GM18507 (cell line): ENCODE measurements at regions not wholly inside any gene's neighbourhood (a gene's known extent, or its start where the extent isn't known, plus 50 kb on each side); places are given as distances from the start of the nearest gene placed in this dataset.

Experiments used
- DNase-seq: peaks from one replicate; pipeline ENCODE4 v3.0.0; 2011; ENCODE audit warnings: low read depth; ENCODE audit not compliant: insufficient read length; ENCODE audit errors: extremely low spot score
- FAIRE-seq: peaks from 2 replicates; lab custom pipeline; 2011; peaks lifted over from hg19 to GRCh38; lab: Jason Lieb, UNC

GRCh38 chr3:194245975-194246561 is 105.1 kb downstream of the CPN2 start:
- DNase-seq (no peak), FAIRE-seq (no peak)

GRCh38 chr3:194246709-194247349 is 104.3 kb downstream of the CPN2 start:
- no peak for FAIRE-seq
- DNase-seq, result no peak

- FAIRE-seq (no peak), DNase-seq (no peak)
Measured at GRCh38 chr3:194247350-194247740, 103.8 kb downstream of the CPN2 start.

GRCh38 chr3:194249323-194250097 is 101.6 kb downstream of the CPN2 start:
- DNase-seq, result no peak
- no peak for FAIRE-seq

GRCh38 chr3:194250098-194251002 is 100.8 kb downstream of the CPN2 start:
- no peak for FAIRE-seq
- DNase-seq, result no peak

- FAIRE-seq (no peak), DNase-seq (no peak)
Measured at GRCh38 chr3:194251007-194251406, 100.1 kb downstream of the CPN2 start.

- DNase-seq (no peak), FAIRE-seq (no peak)
Measured at GRCh38 chr3:194251461-194251860, 99.7 kb downstream of the CPN2 start.

GRCh38 chr3:194251891-194252560 is 99.1 kb downstream of the CPN2 start:
- DNase-seq (no peak), FAIRE-seq (no peak)

GRCh38 chr3:194253270-194253669 is 97.9 kb downstream of the CPN2 start:
- FAIRE-seq, result no peak
- no peak for DNase-seq

- FAIRE-seq (no peak), DNase-seq (no peak)
Measured at GRCh38 chr3:194254040-194254439, 97.1 kb downstream of the CPN2 start.

GRCh38 chr3:194255252-194256039 is 95.7 kb downstream of the CPN2 start:
- DNase-seq, result peak; percentile 12
- no peak for FAIRE-seq

GRCh38 chr3:194256040-194256945 is 94.8 kb downstream of the CPN2 start:
- no peak for FAIRE-seq
- DNase-seq, result no peak

GRCh38 chr3:194257151-194257621 is 93.9 kb downstream of the CPN2 start:
- no peak for FAIRE-seq
- DNase-seq, result no peak

- DNase-seq (no peak), FAIRE-seq (no peak)
Measured at GRCh38 chr3:194257916-194258668, 93.0 kb downstream of the CPN2 start.

GRCh38 chr3:194259982-194260766 is 91.0 kb downstream of the CPN2 start:
- FAIRE-seq (no peak), DNase-seq (no peak)

- DNase-seq, result no peak
- FAIRE-seq, result no peak
Measured at GRCh38 chr3:194261581-194262063, 89.5 kb downstream of the CPN2 start.
